H9 (cell line): ENCODE measurements at regions not wholly inside any gene's neighbourhood (a gene's known extent, or its start where the extent isn't known, plus 50 kb on each side); places are given as distances from the start of the nearest gene placed in this dataset.

Experiments
- DNase-seq: peaks from one replicate; pipeline ENCODE4 v3.0.0-alpha.2; 2017
- H2AFZ ChIP-seq: one replicate; pipeline ENCODE4 v1.6.1; 2013; ENCODE audit warnings: mild to moderate bottlenecking, low read length, control low read depth, moderate library complexity
- H2AK5ac ChIP-seq: 2 replicates; pipeline ENCODE4 v1.6.1; 2013; ENCODE audit warnings: low read length, control low read depth, mixed read lengths; ENCODE audit not compliant: insufficient read length
- H2BK120ac ChIP-seq: one replicate; pipeline ENCODE4 v1.6.1; 2013; ENCODE audit warnings: low read depth, mild to moderate bottlenecking, low read length, control low read depth, inconsistent platforms; ENCODE audit not compliant: poor library complexity, severe bottlenecking
- H2BK12ac ChIP-seq: 2 replicates; pipeline ENCODE4 v1.6.1; 2013; ENCODE audit warnings: low read length, control low read depth, mixed read lengths, low read depth; ENCODE audit not compliant: insufficient read length
- H2BK15ac ChIP-seq: 2 replicates; pipeline ENCODE4 v1.6.1; 2013; ENCODE audit warnings: low read depth, low read length, control low read depth
- H2BK20ac ChIP-seq: one replicate; pipeline ENCODE4 v1.6.1; 2013; ENCODE audit warnings: low read depth, mild to moderate bottlenecking, low read length, control low read depth, inconsistent platforms; ENCODE audit not compliant: poor library complexity, severe bottlenecking
- H2BK5ac ChIP-seq: 2 replicates; pipeline ENCODE4 v1.6.1; 2013; ENCODE audit warnings: low read length, control low read depth, mixed read lengths; ENCODE audit not compliant: insufficient read length
- H3K14ac ChIP-seq: 2 replicates; pipeline ENCODE4 v1.6.1; 2013; ENCODE audit warnings: low read length, control low read depth; ENCODE audit not compliant: insufficient read depth
- H3K18ac ChIP-seq: 2 replicates; pipeline ENCODE4 v1.6.1; 2013; ENCODE audit warnings: low read depth, mild to moderate bottlenecking, mixed read lengths, low read length, control low read depth; ENCODE audit not compliant: insufficient read length
- H3K23ac ChIP-seq: 2 replicates; pipeline ENCODE4 v1.6.1; 2013; ENCODE audit warnings: low read length, control low read depth, mixed read lengths, low read depth; ENCODE audit not compliant: insufficient read length
- H3K23me2 ChIP-seq: 2 replicates; pipeline ENCODE4 v1.6.1; 2013; ENCODE audit warnings: low read depth, mild to moderate bottlenecking, mixed read lengths, low read length, control low read depth; ENCODE audit not compliant: insufficient read length, poor library complexity, severe bottlenecking
- H3K27ac ChIP-seq: 2 replicates; pipeline ENCODE4 v1.5.1; 2013; ENCODE audit warnings: low read length, control low read depth, mixed read lengths, low read depth; ENCODE audit not compliant: insufficient read length
- H3K27me3 ChIP-seq: 2 replicates; pipeline ENCODE4 v1.6.1; 2013; ENCODE audit warnings: low read length, control low read depth, inconsistent platforms; ENCODE audit not compliant: insufficient read depth
- H3K4ac ChIP-seq: 2 replicates; pipeline ENCODE4 v1.6.1; 2013; ENCODE audit warnings: low read depth, mild to moderate bottlenecking, control low read depth, inconsistent platforms, low read length, moderate library complexity
- H3K4me1 ChIP-seq: 2 replicates; pipeline ENCODE4 v1.6.1; 2013; ENCODE audit warnings: low read length, control low read depth, inconsistent platforms; ENCODE audit not compliant: insufficient read depth
- H3K4me2 ChIP-seq: 2 replicates; pipeline ENCODE4 v1.6.1; 2013; ENCODE audit warnings: low read length, control low read depth, mixed read lengths; ENCODE audit not compliant: insufficient read length, insufficient read depth
- H3K56ac ChIP-seq: 2 replicates; pipeline ENCODE4 v1.6.1; 2013; ENCODE audit warnings: low read depth, mild to moderate bottlenecking, mixed read lengths, low read length, control low read depth; ENCODE audit not compliant: insufficient read length
- H3K79me1 ChIP-seq: 2 replicates; pipeline ENCODE4 v1.6.1; 2013; ENCODE audit warnings: low read depth, mild to moderate bottlenecking, moderate library complexity, low read length, control low read depth, inconsistent platforms; ENCODE audit not compliant: insufficient read depth, poor library complexity, severe bottlenecking
- H3K79me2 ChIP-seq: 2 replicates; pipeline ENCODE4 v1.6.1; 2013; ENCODE audit warnings: low read length, control low read depth, inconsistent platforms; ENCODE audit not compliant: insufficient read depth
- H3K9ac ChIP-seq: 2 replicates; pipeline ENCODE4 v1.6.1; 2013; ENCODE audit warnings: low read length, control low read depth, mixed read lengths; ENCODE audit not compliant: insufficient read length; ENCODE audit errors: extremely low read depth
- H3K9me3 ChIP-seq: one replicate; pipeline ENCODE4 v1.6.1; 2013; ENCODE audit warnings: low read depth, low read length, inconsistent platforms; ENCODE audit not compliant: control insufficient read depth
- H3T11ph ChIP-seq: one replicate; pipeline ENCODE4 v1.6.1; 2013; ENCODE audit warnings: mild to moderate bottlenecking, low read length, control low read depth, inconsistent platforms
- H4K20me1 ChIP-seq: one replicate; pipeline ENCODE4 v1.6.1; 2013; ENCODE audit not compliant: control insufficient read depth, insufficient read length, insufficient read depth
- H4K5ac ChIP-seq: 2 replicates; pipeline ENCODE4 v1.6.1; 2013; ENCODE audit warnings: low read depth, mild to moderate bottlenecking, mixed read lengths, low read length, control low read depth; ENCODE audit not compliant: insufficient read length
- H4K8ac ChIP-seq: replicated peaks from 2 replicates; pipeline ENCODE4 v1.6.1; 2013; ENCODE audit warnings: low read length, control low read depth, mixed read lengths, low read depth; ENCODE audit not compliant: insufficient read length
- H4K91ac ChIP-seq: 2 replicates; pipeline ENCODE4 v1.6.1; 2013; ENCODE audit warnings: low read depth, mild to moderate bottlenecking, moderate library complexity, mixed read lengths, low read length, control low read depth; ENCODE audit not compliant: insufficient read length
- H3K27ac Mint-ChIP-seq, 3 experiments: 2 replicates in 2 of 3; 3 replicates in 1 of 3; pipeline ENCODE4 v1.8.0; 2020 to 2021; ENCODE audit warnings: mixed read lengths in 3 of 3, mild to moderate bottlenecking in 1 of 3, moderate library complexity in 1 of 3
- H3K27me3 Mint-ChIP-seq: 2 replicates; pipeline ENCODE4 v1.8.0; 2021; ENCODE audit warnings: low read depth, mild to moderate bottlenecking, moderate library complexity, mixed read lengths
- H3K36me3 Mint-ChIP-seq, 3 experiments: 2 replicates in 2 of 3; 3 replicates in 1 of 3; pipeline ENCODE4 v1.8.0; 2020 to 2021; ENCODE audit warnings: low read depth in 3 of 3, mixed read lengths in 3 of 3; ENCODE audit not compliant: insufficient read depth in 1 of 3
- H3K4me1 Mint-ChIP-seq, 2 experiments: 2 replicates each; pipeline ENCODE4 v1.8.0; 2020; ENCODE audit warnings: mixed read lengths in 2 of 2
- H3K4me3 Mint-ChIP-seq, 2 experiments: 2 replicates in 1 of 2; 3 replicates in 1 of 2; pipeline ENCODE4 v1.8.0; 2020 to 2021; ENCODE audit warnings: mild to moderate bottlenecking in 2 of 2, mixed read lengths in 2 of 2, moderate library complexity in 1 of 2
- H3K9me3 Mint-ChIP-seq, 2 experiments: 2 replicates in 1 of 2; 3 replicates in 1 of 2; pipeline ENCODE4 v1.8.0; 2020; ENCODE audit warnings: mild to moderate bottlenecking in 2 of 2, mixed read lengths in 2 of 2, moderate library complexity in 1 of 2
- WGBS: extraction: QIAGEN DNeasy Blood & Tissue Kit; methylation state at CpG from one replicate; pipeline ENCODE4 v1.1.7; 2013; ENCODE audit warnings: missing lambda C conversion rate, low lambda C conversion rate, mixed read lengths; ENCODE audit not compliant: insufficient read length; ENCODE audit errors: extremely low coverage; 5-methylcytosine and 5-hydroxymethylcytosine counted together
- TF ChIP-seq, protein P1 (sequence below): fragments of 200-600 bp; sonication (generic); conservative IDR thresholded peaks from 3 replicates; pipeline ENCODE4 v1.8.0; 2021; ENCODE audit warnings: antibody characterized with exemption, mild to moderate bottlenecking

- no peak overlapping the region for H3K4me3 Mint-ChIP-seq
- no peak overlapping the region for H3K27ac Mint-ChIP-seq
- Histone ChIP-seq H4K20me1 (no peaks in the 10 kb centered on the region), H3K27me3 (no peaks in the 10 kb centered on the region), H3K9ac (no peak overlapping the region), H3K23me2 (peaks cover 2% of the 10 kb centered on the region), H2AK5ac (no peak overlapping the region), H2BK20ac (no peak overlapping the region), H3K4ac (no peak overlapping the region), H4K91ac (no peak overlapping the region), H4K8ac (no peak overlapping the region), H3K79me1 (no peaks in the 10 kb centered on the region), H3K27ac (no peak overlapping the region), H2BK5ac (no peak overlapping the region), H4K5ac (no peak overlapping the region), H2AFZ (no peak overlapping the region), H3K56ac (no peak overlapping the region), H3K14ac (no peak overlapping the region), H3K9me3 (no peaks in the 10 kb centered on the region), H3K4me1 (peaks cover 7% of the 10 kb centered on the region; the same call in 1 of the 2 replicates), H2BK120ac (no peak overlapping the region), H3K79me2 (no peaks in the 10 kb centered on the region), H2BK15ac (no peak overlapping the region), H3K4me2 (no peak overlapping the region), H3T11ph (no peak overlapping the region), H2BK12ac (no peak overlapping the region), H3K18ac (no peak overlapping the region), H3K23ac (no peak overlapping the region)
- no peak for DNase-seq
- TF ChIP-seq, protein P1, sequence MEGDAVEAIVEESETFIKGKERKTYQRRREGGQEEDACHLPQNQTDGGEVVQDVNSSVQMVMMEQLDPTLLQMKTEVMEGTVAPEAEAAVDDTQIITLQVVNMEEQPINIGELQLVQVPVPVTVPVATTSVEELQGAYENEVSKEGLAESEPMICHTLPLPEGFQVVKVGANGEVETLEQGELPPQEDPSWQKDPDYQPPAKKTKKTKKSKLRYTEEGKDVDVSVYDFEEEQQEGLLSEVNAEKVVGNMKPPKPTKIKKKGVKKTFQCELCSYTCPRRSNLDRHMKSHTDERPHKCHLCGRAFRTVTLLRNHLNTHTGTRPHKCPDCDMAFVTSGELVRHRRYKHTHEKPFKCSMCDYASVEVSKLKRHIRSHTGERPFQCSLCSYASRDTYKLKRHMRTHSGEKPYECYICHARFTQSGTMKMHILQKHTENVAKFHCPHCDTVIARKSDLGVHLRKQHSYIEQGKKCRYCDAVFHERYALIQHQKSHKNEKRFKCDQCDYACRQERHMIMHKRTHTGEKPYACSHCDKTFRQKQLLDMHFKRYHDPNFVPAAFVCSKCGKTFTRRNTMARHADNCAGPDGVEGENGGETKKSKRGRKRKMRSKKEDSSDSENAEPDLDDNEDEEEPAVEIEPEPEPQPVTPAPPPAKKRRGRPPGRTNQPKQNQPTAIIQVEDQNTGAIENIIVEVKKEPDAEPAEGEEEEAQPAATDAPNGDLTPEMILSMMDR = no peak
- no CpG with 5 or more reads among the region's 7 CpGs for WGBS
- peaks cover 0 to 4% (median 0%) of the 10 kb centered on the region in 3 experiments; a peak in 3 of 7 replicates for H3K36me3 Mint-ChIP-seq
- no peaks in the 10 kb centered on the region; a peak in 1 of 5 replicates for H3K9me3 Mint-ChIP-seq
- peaks cover 34 to 36% of the 10 kb centered on the region in 2 experiments for H3K4me1 Mint-ChIP-seq
- H3K27me3 Mint-ChIP-seq = peaks cover 2% of the 10 kb centered on the region; the same call in 1 of the 2 replicates
Observed at GRCh38 chr5:17365811-17366138, 132.3 kb upstream of the TAF11L2 start.
